Activated CD4-positive, alpha-beta T cell treated with anti-CD3 and anti-CD28 coated beads, Interleukin-2, amount 50 U/mL, for 16 hours (primary cell): ENCODE measurements at regions not wholly inside any gene's neighbourhood (a gene's known extent, or its start where the extent isn't known, plus 50 kb on each side); places are given as distances from the start of the nearest gene placed in this dataset.
"Not testable (repeated sequence)": the region's sequence is repeated elsewhere in the genome, so short reads cannot be mapped to it uniquely, and the experiment has no call there.

Source experiments
- DNase-seq: peaks from one replicate; pipeline ENCODE4 v3.0.0-alpha.2; 2020

DNA sequence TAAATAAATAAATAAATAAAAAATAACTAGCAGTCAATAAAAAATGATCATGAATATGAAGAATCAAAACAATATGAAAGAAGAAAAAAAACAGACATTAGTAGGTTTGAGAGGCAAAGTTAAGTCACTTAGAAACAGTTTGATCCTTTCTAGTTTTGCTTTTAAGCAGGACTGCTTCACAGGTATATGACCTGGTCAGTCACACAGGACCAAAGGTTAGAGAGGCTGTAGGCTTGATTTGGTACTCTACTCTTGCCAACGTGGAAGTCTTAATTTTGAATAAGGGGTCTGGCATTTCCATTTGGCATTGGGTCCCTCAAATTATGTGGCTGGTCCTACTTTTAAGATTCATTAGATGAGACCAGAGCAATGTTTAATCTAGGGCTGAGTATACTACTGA is 441.7 kb upstream of the NECTIN3 start:
- DNase-seq = no peak

DNA sequence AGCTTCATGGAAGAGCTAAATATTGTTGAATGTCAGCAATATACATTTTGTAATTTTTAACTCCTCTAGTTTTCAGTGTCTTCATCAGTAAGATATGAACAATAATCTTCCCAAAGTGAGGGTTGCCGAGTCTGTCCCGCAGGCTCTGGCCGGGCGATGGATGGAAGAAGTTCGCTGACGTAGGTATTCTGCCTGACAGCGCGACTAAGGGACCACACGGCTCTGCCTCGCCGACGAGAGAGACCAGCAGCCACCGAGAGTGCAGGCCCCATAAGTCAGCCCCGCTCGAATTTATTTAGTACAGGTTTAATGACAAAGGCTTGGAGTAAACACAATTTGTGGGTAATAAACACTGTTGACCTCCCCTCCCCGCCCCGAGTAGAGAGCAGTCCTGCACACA is 427.4 kb upstream of the NECTIN3 start:
- DNase-seq = no peak

DNA sequence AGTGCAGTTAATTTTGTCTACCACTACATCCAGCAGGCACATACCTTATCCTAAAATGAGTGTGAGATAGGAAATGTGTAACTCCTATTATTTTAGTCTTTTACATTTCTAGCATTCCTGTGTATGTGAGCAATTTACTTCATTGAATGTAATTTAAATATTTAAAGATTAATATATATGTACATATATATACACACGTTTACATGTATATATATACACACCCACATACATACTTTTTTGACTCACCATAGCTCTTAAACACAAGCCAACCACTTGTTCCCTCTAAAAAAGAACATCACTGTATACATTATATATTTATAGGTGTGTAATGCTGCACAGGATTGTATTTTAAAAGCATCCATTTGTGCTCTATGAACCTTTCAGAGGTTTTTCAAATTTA is 425.6 kb upstream of the NECTIN3 start:
- DNase-seq = no peak

DNA sequence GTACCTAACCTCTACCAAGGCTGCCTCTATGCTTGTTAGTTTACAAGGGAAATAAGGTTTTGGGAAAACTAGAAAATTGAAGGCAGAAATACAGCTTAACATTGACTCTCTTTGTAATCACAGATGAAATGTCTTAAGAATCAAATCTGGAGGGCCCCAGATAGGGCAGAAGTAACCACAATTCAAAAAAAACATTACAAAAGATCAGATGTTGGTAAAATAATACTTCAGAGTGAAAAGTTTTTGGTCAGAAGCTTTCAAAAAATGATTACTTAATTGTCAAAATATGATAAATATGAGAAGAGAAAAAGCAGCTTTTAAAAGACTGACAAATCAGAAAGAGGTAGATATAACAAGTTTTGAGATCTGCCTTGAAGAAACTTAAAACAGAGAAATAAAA is 425.1 kb upstream of the NECTIN3 start:
- no peak for DNase-seq

DNA sequence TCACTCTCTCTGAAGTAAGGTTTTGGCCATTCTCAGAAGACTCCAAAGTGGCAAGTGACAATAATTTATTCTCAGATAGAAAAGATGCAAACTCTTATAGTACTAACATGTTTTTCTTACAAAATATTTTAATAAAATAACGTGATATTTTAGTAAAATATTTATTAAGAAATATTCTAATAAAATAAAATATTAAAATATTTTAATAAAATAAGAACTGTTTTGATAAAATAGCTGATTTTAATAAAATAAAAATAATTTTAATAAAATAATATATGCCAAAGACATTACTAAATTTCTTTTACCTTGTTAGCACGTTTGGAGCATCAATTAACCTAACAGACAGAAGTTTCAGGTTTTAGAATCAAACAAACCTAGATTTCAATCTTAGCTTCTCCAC is 424.0 kb upstream of the NECTIN3 start:
- DNase-seq = no peak

DNA sequence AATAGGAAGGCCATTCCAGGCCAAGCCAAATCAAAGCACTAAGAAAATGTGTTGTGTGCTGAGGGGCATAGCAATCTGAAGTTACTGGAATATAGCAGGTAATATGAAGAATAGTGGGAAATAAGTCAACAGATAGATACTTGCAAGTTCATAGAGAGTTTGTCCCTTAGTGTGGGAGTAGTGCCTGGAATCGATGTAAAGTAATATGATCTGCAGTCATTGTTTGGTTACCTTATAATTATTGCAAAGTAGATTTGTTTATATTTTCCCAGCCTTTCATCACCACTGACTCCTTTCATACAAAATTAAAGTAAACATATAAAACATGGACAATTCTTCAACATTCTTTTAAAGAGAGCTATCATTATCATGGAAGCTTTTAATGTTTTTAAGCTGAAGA is 420.9 kb upstream of the NECTIN3 start:
- DNase-seq = no peak

DNA sequence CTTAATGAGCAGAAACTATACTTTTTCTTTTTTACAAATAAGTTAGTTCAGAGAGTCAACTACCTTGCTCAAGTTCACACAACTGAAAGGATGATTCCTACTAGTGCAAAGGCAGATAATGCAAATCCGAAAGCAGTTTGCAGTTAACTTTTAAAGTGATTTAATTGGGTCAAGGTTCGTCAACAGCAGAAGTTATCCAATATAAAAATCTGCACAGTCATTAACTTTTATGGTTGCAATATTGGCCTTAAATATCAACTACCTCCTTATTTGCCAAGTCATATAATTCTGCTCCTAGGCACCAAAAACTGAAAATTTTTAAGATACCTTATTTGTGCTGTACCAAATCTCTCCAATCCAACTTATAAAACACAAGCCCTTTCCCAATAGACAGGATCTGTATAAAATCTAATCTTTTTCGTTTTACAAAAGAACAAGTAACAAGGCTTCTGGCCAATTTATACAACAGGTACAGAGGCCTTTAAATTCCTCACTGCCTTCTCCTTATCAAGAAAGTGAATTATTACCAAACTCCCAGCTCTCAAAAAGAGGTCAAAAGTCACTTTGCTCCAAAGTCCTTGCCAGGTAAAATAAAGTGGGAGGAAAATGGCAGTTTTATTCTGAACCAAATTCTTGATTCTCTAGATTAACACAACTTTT is 416.6 kb upstream of the NECTIN3 start:
- no peak for DNase-seq

DNA sequence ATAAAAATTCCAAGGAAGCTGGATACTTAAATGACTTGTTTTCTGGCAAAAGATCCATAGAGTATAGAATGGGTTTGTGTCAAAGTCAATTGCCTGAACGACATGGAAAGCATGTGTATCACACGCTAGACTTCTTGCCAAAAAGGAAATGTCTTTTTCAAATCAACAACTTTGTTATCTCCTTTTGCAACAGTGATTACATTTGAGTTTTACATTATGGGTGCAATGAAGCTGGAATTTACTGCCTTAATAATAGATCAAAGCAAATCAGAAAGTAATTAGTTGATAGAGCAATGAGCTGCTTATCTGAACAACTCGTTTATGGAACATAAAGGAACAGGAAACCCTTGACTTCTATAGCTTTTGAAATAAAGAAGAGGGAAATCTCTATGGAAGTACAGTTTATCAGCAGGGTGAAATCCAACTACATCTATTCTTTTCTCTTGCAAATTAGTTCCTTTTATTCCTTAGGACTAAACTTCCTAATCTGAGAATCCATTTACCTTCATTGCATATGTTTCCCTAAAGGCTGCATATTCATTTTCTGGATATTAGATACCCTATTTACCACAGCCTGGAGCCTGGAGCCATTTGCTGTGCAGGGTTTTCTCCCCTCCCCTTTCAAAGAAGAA is 415.1 kb upstream of the NECTIN3 start:
- DNase-seq = no peak

DNA sequence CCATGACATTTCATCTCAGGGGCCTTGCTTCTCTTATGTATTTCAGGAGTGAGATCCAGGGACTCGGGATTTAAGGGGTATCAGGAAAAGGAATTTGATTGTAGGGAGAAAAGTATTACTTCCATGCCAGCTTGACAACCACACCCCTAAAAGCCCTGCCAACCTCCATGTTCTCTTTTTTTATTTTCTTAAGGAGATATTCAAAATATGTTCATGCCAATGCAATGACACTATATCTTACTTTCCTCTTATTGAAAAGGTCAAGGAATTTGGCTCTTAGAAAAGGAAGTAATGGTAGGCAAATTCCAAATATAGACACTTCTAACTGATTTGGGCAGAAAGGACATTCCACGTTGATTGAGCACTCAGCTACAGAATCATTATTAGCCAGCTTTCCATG is 407.5 kb upstream of the NECTIN3 start:
- no peak for DNase-seq

DNA sequence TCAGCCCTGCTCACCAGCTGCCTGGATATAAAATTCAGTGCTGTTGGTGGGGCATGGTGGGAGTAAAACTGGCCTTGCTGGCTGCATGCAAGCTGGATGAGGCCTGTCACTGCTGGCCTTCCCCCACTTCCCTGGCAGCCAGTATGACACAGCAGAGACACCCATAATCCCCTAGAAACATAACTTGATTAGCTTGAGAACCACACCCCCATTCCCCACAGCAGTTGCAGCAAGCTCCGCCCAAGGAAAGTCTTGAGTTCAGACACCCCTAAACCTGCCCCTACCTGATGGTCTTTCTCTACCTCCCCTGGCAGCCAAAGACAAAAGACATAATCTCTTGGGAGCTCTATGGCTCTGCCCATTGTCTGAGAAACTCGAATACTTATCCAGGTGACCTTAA is 405.1 kb upstream of the NECTIN3 start:
- DNase-seq = no peak

DNA sequence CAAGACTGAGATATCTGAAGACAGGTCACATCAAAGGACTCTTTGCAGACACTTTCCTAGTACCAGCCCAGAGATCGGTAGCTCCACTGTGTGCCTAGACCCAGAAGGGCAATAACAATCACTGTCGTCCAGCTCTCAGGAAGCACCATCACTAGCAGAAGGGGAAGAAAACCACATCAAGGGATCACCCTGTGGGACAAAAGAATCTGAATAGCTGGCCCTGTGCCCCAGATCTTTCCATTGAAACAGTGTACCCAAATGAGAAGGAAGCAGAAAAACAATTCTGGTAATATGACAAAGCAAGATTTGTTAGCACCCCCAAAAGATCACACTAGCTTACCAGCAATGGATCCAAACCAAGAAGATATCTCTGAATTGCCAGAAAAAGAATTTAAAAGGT is 404.4 kb upstream of the NECTIN3 start:
- DNase-seq = no peak

DNA sequence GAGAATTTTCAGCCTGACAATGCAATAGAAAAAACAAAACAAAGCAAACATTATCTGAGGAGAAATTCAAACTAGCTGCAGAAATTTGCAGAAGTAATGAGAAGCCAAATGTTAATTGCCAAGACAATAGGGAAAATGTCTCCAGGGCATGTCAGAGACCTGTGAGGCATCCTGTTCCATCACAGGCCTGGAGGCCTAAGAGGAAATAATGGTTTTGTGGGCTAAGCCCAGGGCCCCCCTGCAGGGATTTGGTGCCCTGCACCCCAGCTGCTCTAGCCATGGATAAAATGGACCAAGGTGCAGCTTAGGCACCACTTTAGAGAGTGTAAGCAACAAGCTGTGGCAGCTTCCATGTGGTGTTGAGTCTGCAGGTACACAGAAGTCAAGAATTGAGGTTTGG is 401.2 kb upstream of the NECTIN3 start:
- DNase-seq = no peak

DNA sequence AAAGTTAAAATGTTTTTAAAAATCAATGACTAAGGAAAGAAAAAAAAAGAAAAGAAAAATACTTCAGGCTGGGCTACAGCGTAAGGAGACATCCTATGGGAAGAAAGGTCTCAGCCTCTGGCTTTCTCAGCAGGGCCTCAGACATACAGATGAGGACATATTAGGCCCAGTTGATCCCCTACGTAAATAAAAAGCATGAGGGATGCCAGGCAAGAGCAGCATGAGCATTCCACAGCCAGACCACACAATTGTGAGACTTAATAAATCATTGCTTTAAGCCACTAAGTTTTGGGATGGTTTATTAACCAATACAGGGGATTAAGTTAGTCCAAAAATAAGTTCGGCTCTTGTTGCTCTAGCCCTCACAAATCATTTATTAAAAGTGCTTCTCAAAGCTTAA is 394.1 kb upstream of the NECTIN3 start:
- DNase-seq = no peak

DNA sequence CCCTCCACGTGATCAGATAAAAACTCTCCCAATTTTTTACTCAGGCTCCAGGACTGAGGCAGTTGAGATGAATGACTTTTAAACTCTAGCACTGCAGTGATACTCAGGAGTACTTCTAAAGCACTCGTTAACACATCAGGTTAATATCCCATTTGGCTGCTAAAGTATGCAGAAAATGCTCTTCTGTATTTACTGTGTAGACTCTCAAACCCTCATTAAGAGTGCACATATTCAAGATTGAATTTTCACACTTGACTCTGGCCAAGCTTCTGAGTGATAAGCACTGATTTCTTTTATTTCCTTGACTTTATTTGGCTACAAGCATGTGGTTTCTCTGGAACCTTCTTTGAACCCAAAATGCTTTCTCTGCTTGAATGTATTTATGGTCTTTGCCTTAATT is 392.3 kb upstream of the NECTIN3 start:
- DNase-seq = no peak

DNA sequence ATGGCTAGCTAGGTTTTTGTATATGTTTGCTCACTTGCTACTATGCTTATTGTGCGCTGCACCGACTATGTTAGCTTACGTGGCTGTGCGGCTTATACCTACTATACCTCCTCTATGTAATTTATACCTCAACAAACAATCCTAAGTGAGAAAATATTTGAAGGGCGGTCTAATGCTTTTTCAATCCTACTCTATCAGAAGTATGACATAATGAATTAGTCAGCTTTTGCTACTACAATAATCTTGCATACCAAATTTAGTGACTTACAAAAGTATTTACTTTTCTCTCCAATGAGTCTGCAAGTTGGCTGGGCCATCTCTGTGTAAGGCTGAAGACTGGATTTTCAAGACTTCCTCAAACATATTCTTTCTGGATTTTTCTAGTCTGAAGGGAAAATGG is 391.2 kb upstream of the NECTIN3 start:
- DNase-seq = no peak

DNA sequence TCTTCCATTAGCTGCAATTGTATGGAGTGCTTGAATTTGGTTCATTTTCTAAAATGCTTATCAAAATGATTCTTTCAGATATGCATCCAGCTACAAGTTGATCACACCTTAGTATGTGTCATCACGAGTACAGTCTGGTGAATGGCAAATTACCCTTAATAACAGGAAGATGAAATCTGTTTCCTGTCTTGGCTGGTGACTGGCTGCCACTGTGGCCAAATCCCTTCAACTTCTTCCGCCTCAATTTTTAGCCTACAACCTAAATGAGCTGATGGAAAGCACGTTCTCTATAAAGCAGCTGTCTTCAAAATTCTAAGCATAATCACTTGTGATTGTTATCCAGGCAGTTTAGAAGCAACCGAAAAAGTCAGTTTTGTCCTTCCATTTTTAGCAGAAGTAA is 387.1 kb upstream of the NECTIN3 start:
- no peak for DNase-seq

DNA sequence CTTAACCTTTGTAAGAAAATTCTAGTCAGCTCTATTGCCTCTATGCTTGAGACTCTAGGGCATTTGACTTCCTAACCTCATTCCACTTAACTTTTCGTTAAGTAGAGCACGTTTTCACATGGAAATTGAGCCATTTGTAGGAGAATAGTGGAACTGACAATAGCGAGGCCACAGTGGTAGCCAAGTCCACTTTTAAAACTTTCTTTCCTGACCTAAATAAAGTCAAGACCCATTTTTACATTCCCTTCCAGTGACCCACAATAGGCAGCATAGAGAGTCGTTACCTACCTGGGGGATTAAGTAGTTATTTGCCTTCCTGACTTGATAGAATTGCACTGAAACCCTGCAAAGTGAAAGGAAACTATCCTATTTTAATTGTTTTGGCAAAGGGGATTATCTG is 386.0 kb upstream of the NECTIN3 start:
- no peak for DNase-seq

DNA sequence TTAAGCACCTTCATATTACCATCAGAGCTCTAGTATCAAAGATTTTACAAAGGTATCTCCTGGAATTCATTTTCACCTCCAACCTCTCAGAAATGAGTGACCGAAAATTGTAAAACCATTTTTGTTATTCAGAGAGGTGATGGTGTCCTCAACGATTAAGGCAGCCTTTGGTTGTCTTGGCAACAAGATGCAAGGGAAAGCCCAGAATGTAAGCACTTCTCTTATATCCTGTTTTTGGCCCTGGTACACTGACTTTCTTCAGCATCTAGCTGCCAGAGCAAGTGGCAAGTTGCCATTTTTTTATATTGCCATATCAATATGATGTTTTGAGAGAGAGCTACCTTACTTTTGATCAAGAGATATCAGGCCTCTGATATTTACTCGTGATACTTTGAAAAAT is 384.9 kb upstream of the NECTIN3 start:
- no peak for DNase-seq

DNA sequence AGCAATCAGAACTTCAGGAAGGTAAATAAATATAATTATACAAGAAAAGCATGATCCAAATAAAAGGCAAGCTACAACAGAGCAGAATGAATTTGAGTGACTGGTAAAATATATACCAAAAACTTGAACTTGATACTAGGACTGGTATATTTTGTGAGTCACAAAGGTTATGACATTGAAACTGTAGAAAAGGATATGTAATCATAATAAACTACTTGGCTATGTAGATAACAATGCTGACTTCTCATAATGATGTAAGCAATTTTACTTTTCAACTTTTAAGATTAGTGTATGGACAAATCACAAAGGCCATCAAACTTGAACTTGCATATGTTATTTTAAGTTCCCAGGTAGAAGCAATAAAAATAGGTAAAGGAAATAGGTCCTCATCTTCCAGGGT is 384.5 kb upstream of the NECTIN3 start:
- no peak for DNase-seq

DNA sequence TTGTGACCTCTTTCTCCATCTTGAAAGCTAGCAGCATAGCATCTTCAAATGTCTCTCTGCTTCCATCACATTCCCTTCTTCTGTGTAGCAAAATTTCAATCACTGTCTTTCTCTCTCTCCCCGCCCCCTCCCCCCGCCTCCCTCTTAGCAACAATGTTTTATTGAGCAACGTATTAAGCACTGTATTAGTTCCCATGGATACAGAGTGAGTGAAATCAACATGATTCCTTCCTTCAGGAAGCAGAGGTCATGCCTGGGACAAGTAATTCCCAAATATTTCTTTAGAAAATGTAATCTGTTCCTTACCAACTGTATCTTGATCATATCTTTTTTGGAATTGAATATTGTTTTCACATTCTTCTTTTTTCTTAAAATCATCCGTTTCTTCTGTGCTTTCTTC is 373.7 kb upstream of the NECTIN3 start:
- DNase-seq = no peak

DNA sequence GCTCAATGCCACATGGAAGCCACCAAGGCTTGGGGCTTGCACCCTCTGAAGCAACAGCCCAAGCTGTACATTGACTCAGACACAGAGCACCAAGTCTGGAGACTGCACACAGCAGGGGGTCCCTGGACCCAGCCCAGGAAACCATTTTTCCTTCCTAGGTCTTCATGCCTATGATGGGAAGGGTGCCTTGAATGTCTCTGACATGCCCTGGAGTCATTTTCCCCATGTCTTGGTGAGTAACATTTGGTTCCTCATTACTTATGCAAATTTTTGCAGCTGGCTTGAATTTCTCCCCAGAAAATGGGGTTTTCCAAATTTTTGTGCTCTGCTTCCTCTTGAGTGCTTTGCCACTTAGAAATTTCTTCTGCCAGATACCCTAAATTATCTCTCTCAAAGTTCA is 367.3 kb upstream of the NECTIN3 start:
- not testable (repeated sequence) for DNase-seq

DNA sequence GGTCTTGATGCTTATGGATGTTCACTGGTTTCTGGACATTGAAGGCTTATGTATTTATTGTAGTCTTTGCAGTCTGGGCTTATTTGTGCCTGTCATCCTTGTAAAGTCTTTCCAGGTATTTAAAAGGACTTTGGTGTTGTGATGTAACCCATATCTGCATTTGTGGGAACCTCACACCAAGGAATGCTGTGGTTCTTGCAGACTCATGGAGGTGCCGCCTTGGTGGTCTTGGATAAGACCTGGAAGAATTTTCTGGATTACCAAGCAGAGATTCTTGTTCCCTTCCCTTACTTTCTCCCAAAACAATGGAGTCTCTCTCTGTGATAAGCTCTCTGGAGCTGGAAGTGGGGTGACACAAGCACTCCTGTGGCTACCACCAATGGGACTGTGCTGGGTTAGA is 363.5 kb upstream of the NECTIN3 start:
- DNase-seq = no peak

DNA sequence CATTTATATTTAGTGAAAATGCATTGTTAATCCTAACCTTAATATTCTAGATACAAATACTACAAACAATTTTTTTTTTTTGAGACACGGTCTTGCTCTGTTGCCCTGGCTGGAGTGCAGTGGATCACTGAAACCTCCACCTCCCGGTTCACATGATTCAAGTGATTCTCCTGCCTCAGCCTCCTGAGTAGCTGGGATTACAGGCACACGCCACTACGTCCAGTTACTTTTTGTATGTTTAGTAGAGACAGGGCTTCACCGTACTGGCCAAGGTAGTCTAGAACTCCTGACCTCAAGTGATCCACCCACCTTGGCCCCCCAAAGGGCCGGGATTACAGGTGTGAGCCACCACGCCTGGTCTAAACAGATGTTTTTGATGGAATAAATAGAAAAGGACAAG is 361.5 kb upstream of the NECTIN3 start:
- no peak for DNase-seq

DNA sequence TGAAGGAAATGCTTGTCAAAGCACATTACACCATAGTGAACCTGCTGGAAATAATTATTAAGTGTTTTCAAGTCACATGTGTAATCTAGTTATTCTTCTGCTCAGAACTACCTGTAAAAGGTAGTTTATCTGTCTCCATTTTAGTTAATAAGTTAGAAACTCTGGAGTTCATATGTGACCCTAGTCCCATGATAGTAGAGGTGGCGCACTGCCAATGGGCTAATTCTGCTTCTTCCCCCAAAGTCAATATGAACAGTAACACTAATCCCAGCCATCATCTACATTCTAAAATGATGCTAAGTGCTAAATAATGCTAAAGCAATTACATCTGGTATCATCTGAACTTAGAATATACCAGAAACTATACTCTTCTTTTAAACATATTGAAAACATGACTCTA is 361.0 kb upstream of the NECTIN3 start:
- DNase-seq = no peak

DNA sequence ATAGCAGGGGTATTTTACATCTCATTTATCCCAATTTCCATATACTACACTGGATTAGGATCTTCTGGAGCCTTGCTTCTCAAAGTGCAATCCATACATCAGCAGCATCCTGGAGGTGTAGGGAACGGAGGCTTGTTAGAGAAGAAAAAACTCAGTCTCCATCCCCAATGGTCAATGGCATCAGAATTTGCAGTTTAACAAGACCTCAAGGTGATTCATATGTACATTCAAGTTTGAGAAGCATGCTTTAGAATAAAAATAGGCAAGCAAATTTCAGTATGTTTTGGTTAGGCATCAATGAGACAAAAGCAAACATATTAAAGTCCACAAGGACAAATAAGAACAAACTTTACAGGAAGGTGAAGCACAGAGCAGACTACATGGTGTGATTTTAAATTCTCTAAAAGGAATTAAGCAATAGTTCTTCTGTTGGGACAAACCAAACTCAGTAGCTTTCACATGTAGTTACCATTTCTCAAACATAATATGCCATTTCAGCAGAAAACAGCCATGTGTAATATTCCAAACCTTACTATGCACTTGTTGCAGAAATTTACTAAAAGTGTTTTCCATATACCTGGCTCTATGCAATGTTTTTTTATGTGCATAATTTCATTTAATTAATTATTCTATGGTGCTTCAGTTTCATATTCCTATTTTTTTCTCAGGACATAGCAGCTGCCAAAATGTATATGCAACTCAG is 360.3 kb upstream of the NECTIN3 start:
- no peak for DNase-seq
